ELR (cell line): ENCODE measurements at regions not wholly inside any gene's neighbourhood (a gene's known extent, or its start where the extent isn't known, plus 50 kb on each side); places are given as distances from the start of the nearest gene placed in this dataset.
"Not testable (repeated sequence)": the region's sequence is repeated elsewhere in the genome, so short reads cannot be mapped to it uniquely, and the experiment has no call there.

ENCODE experiments used
- DNase-seq: peaks from one replicate; pipeline ENCODE4 v3.0.0-alpha.2; 2015; ENCODE audit warnings: low read depth

- DNase-seq, result peak; percentile 98
Measured at GRCh38 chr10:108358912-108359311, 1194.4 kb upstream of the SORCS1 start.

DNA sequence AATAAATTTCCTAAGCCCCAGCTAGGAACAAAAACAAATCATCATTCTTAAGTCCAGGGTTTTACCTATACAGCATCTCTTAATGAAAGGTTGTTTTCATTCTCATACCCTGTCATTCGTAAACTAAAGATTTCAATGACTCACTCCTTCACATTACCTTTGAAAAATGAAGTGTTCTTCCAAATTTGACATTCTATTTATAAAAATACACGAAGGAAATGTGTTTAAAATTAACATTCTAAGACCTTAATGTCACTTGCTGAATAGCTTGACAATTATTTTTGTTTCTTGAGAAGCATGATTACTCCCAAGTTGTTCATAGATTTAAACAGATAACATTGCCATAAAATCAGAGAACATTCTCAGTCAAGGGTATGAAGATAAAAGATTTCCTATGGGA lies 1188.3 kb upstream of the SORCS1 start:
- no peak for DNase-seq

DNA sequence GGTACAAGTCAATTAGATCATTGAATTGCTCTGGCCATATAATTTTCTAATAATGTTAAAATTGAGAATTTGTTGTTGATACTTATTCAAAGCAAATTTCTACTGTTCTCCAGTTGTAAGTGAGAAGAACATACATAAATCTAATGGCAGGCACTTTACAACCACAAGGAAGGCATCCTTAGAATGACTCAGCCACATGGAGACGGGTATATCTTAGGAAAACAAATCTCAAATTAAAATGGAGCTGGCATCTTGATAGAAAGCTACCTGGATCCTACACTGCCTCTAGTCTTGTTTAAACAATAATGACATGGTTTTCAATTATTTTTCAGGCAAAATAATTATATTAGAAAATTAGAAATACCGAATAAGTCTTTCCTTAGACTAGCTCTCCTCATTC lies 1183.7 kb upstream of the SORCS1 start:
- peak; percentile 7 for DNase-seq

GRCh38 chr10:108346066-108346465 lies 1181.6 kb upstream of the SORCS1 start:
- no peak for DNase-seq

DNA sequence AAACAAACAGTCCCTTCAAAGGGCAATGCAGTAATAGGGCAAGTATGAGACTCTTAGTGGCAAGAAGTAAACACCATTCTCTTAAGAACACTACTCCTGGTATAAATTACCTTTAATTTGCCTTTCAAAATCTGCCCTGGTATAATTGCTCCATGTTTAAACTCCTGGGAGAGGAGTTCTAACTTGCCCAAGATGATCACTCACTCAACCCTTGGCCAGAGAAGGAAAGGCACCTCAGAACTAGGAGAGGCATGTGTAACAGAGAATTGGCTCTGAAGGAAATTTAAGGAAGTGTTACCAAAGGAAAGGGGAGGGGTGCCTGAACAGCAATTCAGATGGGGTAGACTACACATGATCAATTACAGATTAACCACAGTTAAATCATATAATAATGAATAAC lies 1173.6 kb upstream of the SORCS1 start:
- DNase-seq, result no peak

GRCh38 chr10:108336836-108337235 lies 1172.3 kb upstream of the SORCS1 start:
- DNase-seq, result no peak

DNA sequence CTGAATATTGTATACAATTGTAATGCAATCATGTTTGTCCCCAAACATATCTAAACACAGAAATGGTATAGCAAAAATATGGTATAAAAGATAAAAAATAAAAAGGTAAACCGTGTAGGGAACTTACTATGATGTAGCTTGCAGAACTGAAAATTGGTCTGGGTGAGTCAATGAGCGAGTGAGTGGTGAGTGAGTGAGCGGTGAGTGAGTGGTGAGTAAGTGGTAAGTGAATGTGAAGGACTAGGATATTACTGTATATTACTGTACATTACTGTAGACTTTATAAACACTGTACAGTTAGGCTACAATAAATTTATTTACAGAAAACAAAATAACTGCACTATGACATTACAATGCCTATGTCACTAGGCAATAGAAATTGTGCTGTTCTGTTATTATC lies 1163.2 kb upstream of the SORCS1 start:
- DNase-seq, result peak; percentile 81

DNA sequence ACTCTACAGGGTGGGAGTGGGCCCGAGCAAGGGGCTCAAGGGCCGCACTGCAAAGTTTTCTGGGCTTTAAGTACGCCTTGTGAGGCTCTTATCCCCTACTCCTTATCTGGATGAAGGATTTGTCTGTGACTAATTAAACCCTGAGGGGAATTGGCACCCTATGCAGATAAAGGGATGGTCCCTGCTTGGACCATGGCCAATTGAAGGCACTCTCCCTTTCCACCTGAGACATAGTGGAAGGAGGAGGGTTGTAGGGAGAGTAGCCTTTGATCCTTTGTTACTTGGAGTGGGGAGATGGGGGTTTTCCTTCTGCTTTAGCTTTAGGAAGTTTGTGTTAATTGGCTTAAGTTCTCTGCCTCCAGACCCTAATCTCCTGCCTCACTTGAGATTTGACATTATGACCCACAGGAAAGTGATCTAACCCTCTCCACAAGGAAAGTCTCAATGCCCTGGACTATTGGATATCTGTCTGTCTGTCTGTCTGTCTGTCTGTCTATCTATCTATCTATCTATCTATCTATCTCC lies 1158.8 kb upstream of the SORCS1 start:
- no peak for DNase-seq

DNA sequence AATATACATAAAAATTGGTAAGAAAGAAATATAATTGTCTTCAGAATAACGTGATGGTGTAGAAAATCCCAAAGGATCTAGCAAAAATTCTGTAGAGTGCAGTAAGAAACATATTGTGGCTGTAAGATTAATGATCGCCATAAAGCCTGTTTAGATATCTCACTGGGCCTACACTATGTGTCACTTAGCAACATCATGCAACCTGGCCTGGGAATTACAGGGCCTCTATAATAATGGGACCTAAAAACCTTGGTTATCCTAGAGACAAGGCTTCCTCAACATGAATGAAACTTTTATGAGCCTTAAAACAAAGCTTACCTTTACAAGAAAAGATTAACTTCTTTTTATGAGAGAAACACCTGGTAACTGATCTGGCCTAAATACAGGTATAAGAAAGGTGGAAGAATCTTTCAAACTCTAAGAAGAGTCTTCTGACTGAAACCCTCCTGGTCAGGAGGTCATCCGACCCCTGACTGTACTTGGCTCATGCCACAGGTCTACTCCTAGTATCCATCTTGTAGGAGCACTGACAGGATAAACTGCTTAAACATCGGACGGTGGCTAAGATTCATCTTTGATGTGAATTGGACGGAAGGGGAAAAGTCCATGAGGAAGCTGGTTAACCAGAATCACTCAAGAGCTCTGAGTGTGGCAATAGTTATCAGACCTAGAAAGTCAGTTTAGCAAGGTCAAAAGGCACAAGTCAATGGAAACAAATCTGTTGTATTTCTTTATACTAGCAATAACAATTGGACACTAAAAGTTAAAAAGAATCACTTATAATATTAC lies 1155.1 kb upstream of the SORCS1 start:
- DNase-seq, result no peak

- not testable (repeated sequence) for DNase-seq
Measured at GRCh38 chr10:108315636-108316035, 1151.1 kb upstream of the SORCS1 start.

DNA sequence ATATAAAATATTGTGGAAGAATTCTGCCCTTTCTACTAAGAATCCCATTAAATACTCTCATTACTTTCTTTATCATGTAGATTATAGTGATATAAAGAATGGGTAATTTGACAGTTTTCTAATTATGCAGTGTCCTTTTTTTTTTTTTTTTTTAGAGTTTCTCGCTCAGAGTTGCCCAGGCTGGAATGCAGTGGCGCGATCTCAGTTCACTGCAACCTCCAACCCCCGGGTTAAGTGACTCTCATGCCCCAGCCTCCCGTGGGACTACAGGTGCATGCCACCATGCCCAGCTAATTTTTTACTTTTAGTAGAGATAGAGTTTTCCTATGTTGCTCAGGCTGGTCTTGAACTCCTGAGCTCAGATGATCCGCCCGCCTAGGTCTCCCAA lies 1143.4 kb upstream of the SORCS1 start:
- DNase-seq, result no peak

DNA sequence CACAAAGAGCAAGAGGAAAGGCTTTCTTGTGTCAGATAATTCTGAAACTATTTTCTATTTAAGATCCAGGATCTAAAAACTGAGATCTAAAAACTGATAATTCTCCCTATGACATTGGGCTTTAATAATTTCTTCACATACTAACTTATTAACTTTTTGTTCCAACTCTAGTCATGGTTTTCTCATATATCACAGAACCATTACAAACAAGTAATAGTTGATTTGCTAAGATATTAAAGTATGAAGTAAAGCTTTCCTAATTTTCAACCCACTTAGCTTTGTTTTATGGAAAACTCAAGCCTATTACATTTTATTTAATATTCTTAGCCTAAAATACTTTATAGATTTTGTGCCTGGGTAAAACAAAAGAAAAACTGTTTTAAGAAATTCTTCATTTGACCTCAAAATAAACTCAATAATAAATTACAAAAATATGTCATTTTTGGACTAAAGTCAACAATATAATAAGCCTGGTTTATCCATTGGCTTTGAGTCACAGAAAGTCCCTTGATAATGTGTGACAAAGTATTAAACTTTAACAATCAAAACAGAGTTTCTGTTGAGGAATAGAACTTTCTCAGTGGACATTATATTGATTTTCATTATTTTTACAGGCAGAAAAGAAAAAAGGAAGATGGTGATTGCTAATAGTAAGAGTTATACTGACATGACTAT lies 1142.9 kb upstream of the SORCS1 start:
- no peak for DNase-seq

GRCh38 chr10:108303149-108303548 lies 1138.6 kb upstream of the SORCS1 start:
- DNase-seq, result peak; percentile 54

DNA sequence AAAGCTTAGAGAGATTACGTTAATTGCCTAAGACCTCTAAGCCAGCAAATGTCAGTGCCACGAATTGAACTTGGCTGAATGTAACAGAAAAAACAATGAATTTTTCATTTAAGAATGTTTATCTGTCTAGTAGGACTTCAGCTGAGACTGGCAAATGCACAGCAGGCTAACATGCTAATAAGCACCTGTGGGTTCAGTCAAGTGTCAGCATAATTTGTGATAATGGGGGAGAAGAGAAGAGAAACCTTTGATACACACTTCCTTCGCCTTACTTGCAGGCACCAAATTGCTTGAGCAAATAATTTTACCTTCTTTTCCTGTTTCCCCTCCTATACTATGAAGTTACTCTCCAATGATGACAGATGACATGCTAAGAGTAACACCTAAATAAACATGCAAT lies 1136.5 kb upstream of the SORCS1 start:
- no peak for DNase-seq

DNA sequence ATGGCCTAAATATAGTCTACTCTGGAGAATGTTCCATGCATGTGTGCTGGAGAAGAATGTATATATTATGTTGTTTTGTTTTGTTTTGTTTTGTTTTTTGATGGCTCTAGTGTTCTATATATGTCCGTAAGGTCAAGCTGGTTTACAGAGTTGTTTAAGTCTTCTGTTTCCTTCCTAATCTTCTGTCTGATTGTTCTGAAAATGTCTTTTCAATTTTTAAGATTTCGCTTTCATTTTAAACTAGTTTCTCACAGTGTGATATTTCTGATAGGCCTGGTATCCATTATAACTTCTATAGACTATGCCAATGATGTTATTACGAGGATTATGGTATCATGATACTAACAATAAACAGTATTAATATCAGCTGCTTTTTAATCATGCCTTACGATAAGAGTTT lies 1126.3 kb upstream of the SORCS1 start:
- no peak for DNase-seq

- DNase-seq, result no peak
Measured at GRCh38 chr10:108275895-108276685, 1111.6 kb upstream of the SORCS1 start.

- DNase-seq, result no peak
Measured at GRCh38 chr10:108260383-108260906, 1095.9 kb upstream of the SORCS1 start.

GRCh38 chr10:108254089-108254488 lies 1089.6 kb upstream of the SORCS1 start:
- DNase-seq, result no peak

DNA sequence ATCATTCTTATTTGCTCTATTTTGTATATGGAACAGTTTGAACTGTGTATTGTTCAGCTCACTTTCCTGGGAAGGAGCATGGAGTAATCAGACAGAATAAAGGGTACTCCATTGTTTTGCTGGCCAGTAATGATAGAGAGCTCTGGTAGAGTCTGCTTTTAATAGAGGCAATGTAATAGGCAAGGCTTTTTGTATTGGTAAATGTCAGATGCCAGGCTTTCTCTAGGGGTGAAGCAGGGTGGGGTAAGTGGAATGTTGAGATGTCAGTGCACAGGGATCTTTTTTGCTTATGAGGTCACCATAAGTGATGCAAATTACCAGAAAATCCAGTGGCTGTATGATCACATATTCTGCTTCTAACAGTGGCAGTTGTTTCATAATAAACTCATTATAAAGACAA lies 1088.3 kb upstream of the SORCS1 start:
- no peak for DNase-seq

DNA sequence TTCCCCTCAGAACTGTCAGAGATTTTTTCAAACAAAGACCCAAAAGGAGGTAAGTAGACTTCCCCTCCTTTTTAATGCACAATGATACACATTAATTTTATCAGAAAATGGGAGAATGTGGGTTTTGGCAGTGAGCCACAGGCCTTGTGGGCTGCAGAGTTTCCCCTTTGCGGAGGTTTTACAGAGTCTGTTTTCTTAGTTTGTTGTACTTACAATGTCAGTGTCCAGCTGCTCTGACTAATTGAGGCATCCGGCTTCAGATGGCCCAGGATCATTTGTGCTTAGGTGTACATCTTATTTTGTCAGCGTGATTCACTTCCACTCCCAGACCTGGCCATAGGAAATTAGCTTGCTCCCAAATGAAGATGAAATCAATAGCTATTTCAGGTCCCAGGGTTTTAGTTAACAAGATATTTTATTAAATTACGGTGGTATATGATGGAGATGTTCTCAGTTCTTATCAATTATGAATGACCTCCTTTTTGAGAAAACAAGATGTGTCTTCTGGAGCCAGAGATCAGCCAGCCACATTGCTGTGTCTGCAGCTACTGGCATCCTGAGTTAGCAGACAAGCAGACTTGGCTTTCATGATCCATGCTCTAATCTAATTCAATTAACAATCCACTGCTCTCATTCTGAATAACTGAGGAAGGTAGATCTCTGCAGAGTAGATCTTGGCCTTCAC lies 1086.6 kb upstream of the SORCS1 start:
- peak; percentile 56 for DNase-seq

- DNase-seq, result no peak
Measured at GRCh38 chr10:108249940-108250339, 1085.4 kb upstream of the SORCS1 start.
